ENCODE measurements at regions not wholly inside any gene's neighbourhood (a gene's known extent, or its start where the extent isn't known, plus 50 kb on each side); places are given as distances from the start of the nearest gene placed in this dataset.

GRCh38 chr1:219045246-219045645, 128.4 kb upstream of the LYPLAL1 start:
- ChIA-PET POLR2A (ENCODE audit: low non-redundant PET) (no interaction called here), CTCF (interaction anchor here (1.4 kb wide), 1 partner anchor 21 kb away, joined by 4 read pairs; no protein-coding TSS in a partner anchor)
- no peak overlapping the region for H3K27ac ChIP-seq
- TF ChIP-seq CTCF (conservative IDR thresholded peaks at IDR 0.05; ENCODE audit: low read depth), result no peak
- DNase-seq (ENCODE audit: low spot score), result no peak

- TF ChIP-seq CTCF (conservative IDR thresholded peaks at IDR 0.05; ENCODE audit: low read depth), result no peak
- H3K27ac ChIP-seq, result no peak overlapping the region
- CTCF ChIA-PET, result interaction anchor here (0.7 kb wide), 1 partner anchor 710 kb away, joined by 4 read pairs; no protein-coding TSS in a partner anchor
- no peak for DNase-seq (ENCODE audit: low spot score)
- POLR2A ChIA-PET (ENCODE audit: low non-redundant PET), result no interaction called here
Observed at GRCh38 chr1:219049501-219049900, 124.2 kb upstream of the LYPLAL1 start.

- H3K27ac ChIP-seq, result no peak overlapping the region
- POLR2A ChIA-PET (ENCODE audit: low non-redundant PET), result no interaction called here
- TF ChIP-seq CTCF (conservative IDR thresholded peaks at IDR 0.05; ENCODE audit: low read depth), result no peak
- CTCF ChIA-PET, result interaction anchor here (0.6 to 0.7 kb wide), 2 partner anchors 711 to 732 kb away, joined by 3 to 4 read pairs; no protein-coding TSS in a partner anchor
- DNase-seq (ENCODE audit: low spot score), result no peak
Observed at GRCh38 chr1:219050086-219050821, 123.4 kb upstream of the LYPLAL1 start.

- POLR2A ChIA-PET (ENCODE audit: low non-redundant PET), result no interaction called here
Observed at GRCh38 chr1:219050822-219051125, 122.9 kb upstream of the LYPLAL1 start.

GRCh38 chr1:219051547-219051946, 122.1 kb upstream of the LYPLAL1 start:
- H3K27ac ChIP-seq, result no peak overlapping the region
- ChIA-PET CTCF (no interaction called here), POLR2A (ENCODE audit: low non-redundant PET) (no interaction called here)
- no peak for TF ChIP-seq CTCF (conservative IDR thresholded peaks at IDR 0.05; ENCODE audit: low read depth)
- DNase-seq (ENCODE audit: low spot score), result no peak

More at GRCh38 chr1:219050822-219051125, 122.9 kb upstream of the LYPLAL1 start:
- no peak for DNase-seq (ENCODE audit: low spot score)
- no peak for TF ChIP-seq CTCF (conservative IDR thresholded peaks at IDR 0.05; ENCODE audit: low read depth)
- H3K27ac ChIP-seq, result no peak overlapping the region
- CTCF ChIA-PET, result no interaction called here

GRCh38 chr1:219058891-219059820, 114.5 kb upstream of the LYPLAL1 start:
- ChIA-PET CTCF (interaction anchor here (0.7 kb wide), 1 partner anchor 812 kb away, joined by 3 read pairs; no protein-coding TSS in a partner anchor), POLR2A (ENCODE audit: low non-redundant PET) (no interaction called here)
- DNase-seq (ENCODE audit: low spot score), result no peak
- no peak overlapping the region for H3K27ac ChIP-seq
- TF ChIP-seq CTCF (conservative IDR thresholded peaks at IDR 0.05; ENCODE audit: low read depth), result no peak
